Fibroblast of lung (primary cell): ENCODE measurements at regions not wholly inside any gene's neighbourhood (a gene's known extent, or its start where the extent isn't known, plus 50 kb on each side); places are given as distances from the start of the nearest gene placed in this dataset.

Experiments used
- EZH2 ChIP-seq: IDR thresholded peaks from 2 replicates; pipeline ENCODE4 v1.5.1; 2012; ENCODE audit warnings: low read length, control low read depth, mild to moderate bottlenecking; ENCODE audit errors: missing control alignments
- TF ChIP-seq, protein P1 (sequence below), 2 donors: IDR thresholded peaks in 1 of 2; conservative IDR thresholded peaks in 1 of 2; 1 replicate in 1 of 2; 2 replicates in 1 of 2; pipeline ENCODE4 v1.5.1; 2011 to 2012; ENCODE audit warnings: low read length in 2 of 2, control low read depth in 1 of 2, inconsistent platforms in 1 of 2, low read depth in 1 of 2, mild to moderate bottlenecking in 1 of 2

DNA sequence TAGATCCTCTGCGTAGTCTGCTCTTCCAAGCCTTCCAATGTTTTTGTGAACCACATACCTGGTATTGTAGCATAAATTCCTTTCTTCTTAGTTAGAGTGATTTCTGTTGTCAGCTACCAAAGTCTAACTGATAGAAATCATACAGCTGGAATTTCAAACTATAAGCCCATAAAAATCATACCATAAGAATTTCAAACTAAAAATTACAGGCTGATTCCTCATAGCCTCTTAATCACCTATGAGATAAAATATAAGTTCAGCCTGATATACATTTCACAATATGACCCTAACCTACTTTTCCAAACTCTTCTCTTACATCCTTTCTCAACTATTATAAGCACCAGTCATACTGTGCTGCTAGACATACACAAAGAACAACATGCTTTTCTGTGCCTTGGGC lies 64.8 kb downstream of the PTHLH start:
- TF ChIP-seq, protein P1, sequence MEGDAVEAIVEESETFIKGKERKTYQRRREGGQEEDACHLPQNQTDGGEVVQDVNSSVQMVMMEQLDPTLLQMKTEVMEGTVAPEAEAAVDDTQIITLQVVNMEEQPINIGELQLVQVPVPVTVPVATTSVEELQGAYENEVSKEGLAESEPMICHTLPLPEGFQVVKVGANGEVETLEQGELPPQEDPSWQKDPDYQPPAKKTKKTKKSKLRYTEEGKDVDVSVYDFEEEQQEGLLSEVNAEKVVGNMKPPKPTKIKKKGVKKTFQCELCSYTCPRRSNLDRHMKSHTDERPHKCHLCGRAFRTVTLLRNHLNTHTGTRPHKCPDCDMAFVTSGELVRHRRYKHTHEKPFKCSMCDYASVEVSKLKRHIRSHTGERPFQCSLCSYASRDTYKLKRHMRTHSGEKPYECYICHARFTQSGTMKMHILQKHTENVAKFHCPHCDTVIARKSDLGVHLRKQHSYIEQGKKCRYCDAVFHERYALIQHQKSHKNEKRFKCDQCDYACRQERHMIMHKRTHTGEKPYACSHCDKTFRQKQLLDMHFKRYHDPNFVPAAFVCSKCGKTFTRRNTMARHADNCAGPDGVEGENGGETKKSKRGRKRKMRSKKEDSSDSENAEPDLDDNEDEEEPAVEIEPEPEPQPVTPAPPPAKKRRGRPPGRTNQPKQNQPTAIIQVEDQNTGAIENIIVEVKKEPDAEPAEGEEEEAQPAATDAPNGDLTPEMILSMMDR (conservative IDR thresholded peaks at IDR 0.05 in 1 of 2, IDR thresholded peaks at IDR 0.05 in 1 of 2; ENCODE audit: low read depth in 1 of 2, low read length in 2 of 2), result no peak
- TF ChIP-seq EZH2, result no peak
